WTC11 (cell line): ENCODE measurements at regions not wholly inside any gene's neighbourhood (a gene's known extent, or its start where the extent isn't known, plus 50 kb on each side); places are given as distances from the start of the nearest gene placed in this dataset.

Experiments used
- AFF4 ChIP-seq: sonication (generic); formaldehyde crosslinking; IDR thresholded peaks from 2 replicates; pipeline ENCODE4 v1.8.1; 2023; ENCODE audit warnings: mild to moderate bottlenecking, missing genetic modification reagents, borderline replicate concordance
- ATF3 ChIP-seq: sonication (generic); formaldehyde crosslinking; conservative IDR thresholded peaks from 2 replicates; pipeline ENCODE4 v1.8.1; 2022; ENCODE audit warnings: mild to moderate bottlenecking, missing genetic modification reagents
- CREB1 ChIP-seq: sonication (generic); formaldehyde crosslinking; IDR thresholded peaks from 2 replicates; pipeline ENCODE4 v1.8.0; 2023; ENCODE audit warnings: mild to moderate bottlenecking, missing genetic modification reagents
- CTCF ChIP-seq: fragments of 200-600 bp; IDR thresholded peaks from 2 replicates; pipeline ENCODE4 v1.8.0; 2022; ENCODE audit warnings: antibody characterized with exemption
- HMGXB4 ChIP-seq: sonication (generic); formaldehyde crosslinking; IDR thresholded peaks from 2 replicates; pipeline ENCODE4 v1.8.1; 2023; ENCODE audit warnings: mild to moderate bottlenecking, moderate library complexity, missing genetic modification reagents
- JUN ChIP-seq: sonication (generic); formaldehyde crosslinking; IDR thresholded peaks from 2 replicates; pipeline ENCODE4 v1.8.0; 2023; ENCODE audit warnings: mild to moderate bottlenecking, missing genetic modification reagents
- MAX ChIP-seq: sonication (generic); formaldehyde crosslinking; IDR thresholded peaks from 2 replicates; pipeline ENCODE4 v1.8.0; 2022; ENCODE audit warnings: mild to moderate bottlenecking, missing genetic modification reagents
- NFYB ChIP-seq: sonication (generic); formaldehyde crosslinking; conservative IDR thresholded peaks from 2 replicates; pipeline ENCODE4 v1.8.0; 2022; ENCODE audit warnings: low read depth, missing genetic modification reagents
- NR2C2 ChIP-seq: sonication (generic); formaldehyde crosslinking; IDR thresholded peaks from 2 replicates; pipeline ENCODE4 v1.8.0; 2022; ENCODE audit warnings: mild to moderate bottlenecking, missing genetic modification reagents
- NR3C1 ChIP-seq: sonication (generic); formaldehyde crosslinking; conservative IDR thresholded peaks from 2 replicates; pipeline ENCODE4 v1.8.1; 2023; ENCODE audit warnings: low read depth, mild to moderate bottlenecking, missing genetic modification reagents
- SP1 ChIP-seq: sonication (generic); formaldehyde crosslinking; conservative IDR thresholded peaks from 2 replicates; pipeline ENCODE4 v1.8.1; 2022; ENCODE audit warnings: missing genetic modification reagents
- STAT6 ChIP-seq: sonication (generic); formaldehyde crosslinking; conservative IDR thresholded peaks from 2 replicates; pipeline ENCODE4 v1.8.1; 2023; ENCODE audit warnings: mild to moderate bottlenecking, low read depth, missing genetic modification reagents, moderate library complexity
- ZBTB43 ChIP-seq: sonication (generic); formaldehyde crosslinking; IDR thresholded peaks from 2 replicates; pipeline ENCODE4 v1.8.1; 2023; ENCODE audit warnings: mild to moderate bottlenecking, missing genetic modification reagents
- ZNF416 ChIP-seq: fragments of 250-450 bp; sonication (Bioruptor Pico); IDR thresholded peaks from 2 replicates; pipeline ENCODE4 v1.9.0; 2021; ENCODE audit warnings: mild to moderate bottlenecking, inconsistent platforms

- no peak for TF ChIP-seq AFF4 (CRISPR knock-in tag)
- TF ChIP-seq CREB1 (CRISPR knock-in tag) = no peak
- TF ChIP-seq STAT6 = no peak
- TF ChIP-seq MAX = no peak
- no peak for TF ChIP-seq NR3C1
- no peak for TF ChIP-seq CTCF
- TF ChIP-seq ATF3 = no peak
- TF ChIP-seq HMGXB4 (CRISPR knock-in tag) = no peak
- no peak for TF ChIP-seq ZBTB43 (CRISPR knock-in tag)
- TF ChIP-seq SP1 (CRISPR knock-in tag) = no peak
- no peak for TF ChIP-seq JUN (CRISPR knock-in tag)
- TF ChIP-seq ZNF416 (CRISPR knock-in tag) = no peak
- TF ChIP-seq NFYB (CRISPR knock-in tag) = no peak
- TF ChIP-seq NR2C2 (CRISPR knock-in tag) = no peak
Observed at GRCh38 chr6:112639391-112639831, 292.3 kb downstream of the RFPL4B start.
